C4-2B (cell line): ENCODE measurements at regions not wholly inside any gene's neighbourhood (a gene's known extent, or its start where the extent isn't known, plus 50 kb on each side); places are given as distances from the start of the nearest gene placed in this dataset.

ENCODE experiments used
- ZFX ChIP-seq: fragments of 450-650 bp; IDR thresholded peaks from 2 replicates; pipeline ENCODE4 v1.6.1; 2017
- TF ChIP-seq, protein P1 (sequence below): fragments of 450-650 bp; conservative IDR thresholded peaks from 2 replicates; pipeline ENCODE4 v1.5.1; 2017; ENCODE audit warnings: mild to moderate bottlenecking

GRCh38 chr7:153097511-153098201 is 338.1 kb downstream of the ACTR3B start:
- TF ChIP-seq, protein P1, sequence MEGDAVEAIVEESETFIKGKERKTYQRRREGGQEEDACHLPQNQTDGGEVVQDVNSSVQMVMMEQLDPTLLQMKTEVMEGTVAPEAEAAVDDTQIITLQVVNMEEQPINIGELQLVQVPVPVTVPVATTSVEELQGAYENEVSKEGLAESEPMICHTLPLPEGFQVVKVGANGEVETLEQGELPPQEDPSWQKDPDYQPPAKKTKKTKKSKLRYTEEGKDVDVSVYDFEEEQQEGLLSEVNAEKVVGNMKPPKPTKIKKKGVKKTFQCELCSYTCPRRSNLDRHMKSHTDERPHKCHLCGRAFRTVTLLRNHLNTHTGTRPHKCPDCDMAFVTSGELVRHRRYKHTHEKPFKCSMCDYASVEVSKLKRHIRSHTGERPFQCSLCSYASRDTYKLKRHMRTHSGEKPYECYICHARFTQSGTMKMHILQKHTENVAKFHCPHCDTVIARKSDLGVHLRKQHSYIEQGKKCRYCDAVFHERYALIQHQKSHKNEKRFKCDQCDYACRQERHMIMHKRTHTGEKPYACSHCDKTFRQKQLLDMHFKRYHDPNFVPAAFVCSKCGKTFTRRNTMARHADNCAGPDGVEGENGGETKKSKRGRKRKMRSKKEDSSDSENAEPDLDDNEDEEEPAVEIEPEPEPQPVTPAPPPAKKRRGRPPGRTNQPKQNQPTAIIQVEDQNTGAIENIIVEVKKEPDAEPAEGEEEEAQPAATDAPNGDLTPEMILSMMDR = no peak
- TF ChIP-seq ZFX = no peak
